B cell (primary cell): ENCODE measurements at regions not wholly inside any gene's neighbourhood (a gene's known extent, or its start where the extent isn't known, plus 50 kb on each side); places are given as distances from the start of the nearest gene placed in this dataset.

ENCODE experiments used
- CTCF ChIP-seq: fragments of 200-600 bp; IDR thresholded peaks from one replicate; pipeline ENCODE4 v1.8.0; 2022; ENCODE audit warnings: antibody characterized with exemption, mild to moderate bottlenecking
- EZH2 ChIP-seq: IDR thresholded peaks from 2 replicates; pipeline ENCODE4 v1.6.1; 2012; ENCODE audit warnings: borderline replicate concordance, low read depth, mild to moderate bottlenecking, moderate library complexity, low read length; ENCODE audit not compliant: insufficient read depth, poor library complexity, severe bottlenecking

- no peak for TF ChIP-seq EZH2
- TF ChIP-seq CTCF: no peak
Observed at GRCh38 chr3:14290631-14291385, 111.6 kb upstream of the SLC6A6 start.
